HepG2 (cell line): ENCODE measurements at regions not wholly inside any gene's neighbourhood (a gene's known extent, or its start where the extent isn't known, plus 50 kb on each side); places are given as distances from the start of the nearest gene placed in this dataset.

Experiments used
- ATF2 ChIP-seq: sonication (generic); formaldehyde crosslinking; IDR thresholded peaks from 2 replicates; pipeline ENCODE4 v1.4.0; 2020; ENCODE audit warnings: missing genetic modification reagents
- CEBPB ChIP-seq: IDR thresholded peaks from 2 replicates; pipeline ENCODE4 v1.6.1; 2011; ENCODE audit warnings: low read depth, low read length, improper control_type of control experiment, borderline replicate concordance
- CHD2 ChIP-seq: IDR thresholded peaks from 2 replicates; pipeline ENCODE4 v1.6.1; 2011; ENCODE audit warnings: low read depth, low read length, improper control_type of control experiment
- MTF2 ChIP-seq: sonication (generic); formaldehyde crosslinking; IDR thresholded peaks from 2 replicates; pipeline ENCODE4 v1.5.0; 2020; ENCODE audit warnings: missing genetic modification reagents, borderline replicate concordance
- THAP9 ChIP-seq: sonication (generic); formaldehyde crosslinking; IDR thresholded peaks from 2 replicates; pipeline ENCODE4; 2020; ENCODE audit warnings: missing genetic modification reagents, mild to moderate bottlenecking, borderline replicate concordance
- THRA ChIP-seq: sonication (generic); formaldehyde crosslinking; IDR thresholded peaks from 2 replicates; pipeline ENCODE4 v1.4.0; 2020; ENCODE audit warnings: missing genetic modification reagents, borderline replicate concordance
- ZKSCAN1 ChIP-seq: fragments of 150-350 bp; IDR thresholded peaks from 2 replicates; pipeline ENCODE4 v1.6.1; 2014; ENCODE audit warnings: low read length
- ZNF142 ChIP-seq: sonication (generic); formaldehyde crosslinking; IDR thresholded peaks from 2 replicates; pipeline ENCODE4 v1.4.0; 2020; ENCODE audit warnings: missing genetic modification reagents
- ZNF292 ChIP-seq: sonication (generic); formaldehyde crosslinking; IDR thresholded peaks from 2 replicates; pipeline ENCODE4 v1.8.1; 2022; ENCODE audit warnings: mild to moderate bottlenecking, low read depth, missing genetic modification reagents, borderline replicate concordance

GRCh38 chr3:68060910-68061309 is 406.5 kb upstream of the SUCLG2 start (continued):
- no peak for TF ChIP-seq THAP9 (CRISPR knock-in tag)
- TF ChIP-seq ATF2 (CRISPR knock-in tag), result no peak
- no peak for TF ChIP-seq CEBPB
- TF ChIP-seq ZNF142 (CRISPR knock-in tag), result no peak
- no peak for TF ChIP-seq ZNF292
- TF ChIP-seq CHD2, result no peak
- TF ChIP-seq ZKSCAN1, result no peak
- TF ChIP-seq THRA (CRISPR knock-in tag), result no peak
- no peak for TF ChIP-seq MTF2 (CRISPR knock-in tag)
